ENCODE measurements at regions not wholly inside any gene's neighbourhood (a gene's known extent, or its start where the extent isn't known, plus 50 kb on each side); places are given as distances from the start of the nearest gene placed in this dataset.
"Not testable (repeated sequence)": the region's sequence is repeated elsewhere in the genome, so short reads cannot be mapped to it uniquely, and the experiment has no call there.

- no peak overlapping the region for H3K27ac ChIP-seq
- H3K4me3 ChIP-seq (IDR thresholded peaks at IDR 0.05; ENCODE audit: insufficient read depth, low read depth, low read length), result no peak overlapping the region
- H3K79me2 ChIP-seq (ENCODE audit: insufficient read depth, low read depth), result no peaks in the 10 kb centered on the region
- no peaks in the 10 kb centered on the region for H3K4me1 ChIP-seq (ENCODE audit: low read depth, poor library complexity, severe bottlenecking)
- no peak for TF ChIP-seq CTCF (conservative IDR thresholded peaks at IDR 0.05; ENCODE audit: low read depth, low read length)
- no peaks in the 10 kb centered on the region for H4K20me1 ChIP-seq (ENCODE audit: insufficient read depth)
- H3K27me3 ChIP-seq (ENCODE audit: insufficient read depth, low read depth), result no peaks in the 10 kb centered on the region
- no peak overlapping the region for H3K4me2 ChIP-seq
- H3K9ac ChIP-seq, result no peak overlapping the region
- H3K36me3 ChIP-seq (ENCODE audit: insufficient read depth), result no peaks in the 10 kb centered on the region
- H2AFZ ChIP-seq (ENCODE audit: low read depth), result no peak overlapping the region
Observed at GRCh38 chr9:7315116-7315515, 484.5 kb downstream of the DMAC1 start.

- Histone ChIP-seq H3K4me1 (ENCODE audit: low read depth, poor library complexity, severe bottlenecking) (no peaks in the 10 kb centered on the region), H3K27ac (no peak overlapping the region), H2AFZ (ENCODE audit: low read depth) (no peak overlapping the region), H3K4me3 (IDR thresholded peaks at IDR 0.05; ENCODE audit: insufficient read depth, low read depth, low read length) (no peak overlapping the region), H3K36me3 (ENCODE audit: insufficient read depth) (no peaks in the 10 kb centered on the region), H3K79me2 (ENCODE audit: insufficient read depth, low read depth) (no peaks in the 10 kb centered on the region), H3K4me2 (no peak overlapping the region), H4K20me1 (ENCODE audit: insufficient read depth) (no peaks in the 10 kb centered on the region), H3K27me3 (ENCODE audit: insufficient read depth, low read depth) (no peaks in the 10 kb centered on the region), H3K9ac (no peak overlapping the region)
- TF ChIP-seq CTCF (conservative IDR thresholded peaks at IDR 0.05; ENCODE audit: low read depth, low read length), result no peak
Observed at GRCh38 chr9:7313389-7313788, 486.2 kb downstream of the DMAC1 start.

- not testable (repeated sequence) for H3K79me2 ChIP-seq (ENCODE audit: insufficient read depth, low read depth); H4K20me1 ChIP-seq (ENCODE audit: insufficient read depth); H3K4me1 ChIP-seq (ENCODE audit: low read depth, poor library complexity, severe bottlenecking); H3K4me2 ChIP-seq; H3K4me3 ChIP-seq (IDR thresholded peaks at IDR 0.05; ENCODE audit: insufficient read depth, low read depth, low read length); H3K9ac ChIP-seq; H3K27me3 ChIP-seq (ENCODE audit: insufficient read depth, low read depth); H2AFZ ChIP-seq (ENCODE audit: low read depth); H3K36me3 ChIP-seq (ENCODE audit: insufficient read depth); H3K27ac ChIP-seq
Observed at GRCh38 chr9:7309051-7309450, 490.5 kb downstream of the DMAC1 start.

GRCh38 chr9:7305677-7306076 is 493.9 kb downstream of the DMAC1 start:
- no peak overlapping the region for H2AFZ ChIP-seq (ENCODE audit: low read depth)
- H3K36me3 ChIP-seq (ENCODE audit: insufficient read depth), result no peaks in the 10 kb centered on the region
- no peak overlapping the region for H3K27ac ChIP-seq
- H3K79me2 ChIP-seq (ENCODE audit: insufficient read depth, low read depth), result no peaks in the 10 kb centered on the region
- no peaks in the 10 kb centered on the region for H4K20me1 ChIP-seq (ENCODE audit: insufficient read depth)
- no peaks in the 10 kb centered on the region for H3K4me1 ChIP-seq (ENCODE audit: low read depth, poor library complexity, severe bottlenecking)
- no peak overlapping the region for H3K4me2 ChIP-seq
- no peak overlapping the region for H3K4me3 ChIP-seq (IDR thresholded peaks at IDR 0.05; ENCODE audit: insufficient read depth, low read depth, low read length)
- no peak overlapping the region for H3K9ac ChIP-seq
- H3K27me3 ChIP-seq (ENCODE audit: insufficient read depth, low read depth), result no peaks in the 10 kb centered on the region
- no peak for TF ChIP-seq CTCF (conservative IDR thresholded peaks at IDR 0.05; ENCODE audit: low read depth, low read length)

GRCh38 chr9:7304627-7304995 is 495.0 kb downstream of the DMAC1 start:
- H3K9ac ChIP-seq, result no peak overlapping the region
- no peak for TF ChIP-seq CTCF (conservative IDR thresholded peaks at IDR 0.05; ENCODE audit: low read depth, low read length)
- no peaks in the 10 kb centered on the region for H3K36me3 ChIP-seq (ENCODE audit: insufficient read depth)
- no peaks in the 10 kb centered on the region for H4K20me1 ChIP-seq (ENCODE audit: insufficient read depth)
- no peak overlapping the region for H3K4me2 ChIP-seq
- no peaks in the 10 kb centered on the region for H3K79me2 ChIP-seq (ENCODE audit: insufficient read depth, low read depth)
- no peak overlapping the region for H3K27ac ChIP-seq
- no peaks in the 10 kb centered on the region for H3K4me1 ChIP-seq (ENCODE audit: low read depth, poor library complexity, severe bottlenecking)
- H3K4me3 ChIP-seq (IDR thresholded peaks at IDR 0.05; ENCODE audit: insufficient read depth, low read depth, low read length), result no peak overlapping the region
- no peak overlapping the region for H2AFZ ChIP-seq (ENCODE audit: low read depth)
- H3K27me3 ChIP-seq (ENCODE audit: insufficient read depth, low read depth), result no peaks in the 10 kb centered on the region

Data from KMS-11 (cell line).